NB4 (cell line): ENCODE measurements at regions not wholly inside any gene's neighbourhood (a gene's known extent, or its start where the extent isn't known, plus 50 kb on each side); places are given as distances from the start of the nearest gene placed in this dataset.

Experiments
- POLR2A ChIP-seq: IDR thresholded peaks from 2 replicates; pipeline ENCODE4 v1.6.1; 2011; ENCODE audit warnings: mild to moderate bottlenecking; ENCODE audit not compliant: insufficient read length; ENCODE audit errors: extremely low read depth
- TF ChIP-seq, protein P1 (sequence below): IDR thresholded peaks from one replicate; pipeline ENCODE4 v1.5.1; 2012; ENCODE audit warnings: low read depth, low read length
- TF ChIP-seq, protein P2 (sequence below): IDR thresholded peaks from 2 replicates; pipeline ENCODE4 v1.6.1; 2011; ENCODE audit warnings: low read depth, low read length

DNA sequence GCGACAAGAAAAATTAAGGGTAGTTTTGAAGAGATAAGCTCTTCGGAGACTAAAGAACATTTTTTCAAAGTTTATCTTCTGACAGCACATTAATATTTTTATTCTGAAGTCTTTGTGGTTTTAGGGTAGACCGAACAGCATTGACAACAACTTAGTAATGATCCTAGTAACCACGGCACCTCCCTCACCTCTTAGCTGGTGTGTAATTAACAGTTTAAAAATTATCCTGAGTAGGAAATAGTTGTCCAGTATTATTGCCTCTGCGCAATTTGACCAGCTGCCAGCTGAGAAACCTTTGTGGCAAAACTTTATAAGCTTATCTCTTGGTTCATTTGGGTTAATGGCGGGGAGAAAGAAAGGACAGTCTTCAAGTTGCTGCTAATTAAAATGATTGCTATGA is 213.6 kb downstream of the CBLL2 start:
- TF ChIP-seq, protein P1, sequence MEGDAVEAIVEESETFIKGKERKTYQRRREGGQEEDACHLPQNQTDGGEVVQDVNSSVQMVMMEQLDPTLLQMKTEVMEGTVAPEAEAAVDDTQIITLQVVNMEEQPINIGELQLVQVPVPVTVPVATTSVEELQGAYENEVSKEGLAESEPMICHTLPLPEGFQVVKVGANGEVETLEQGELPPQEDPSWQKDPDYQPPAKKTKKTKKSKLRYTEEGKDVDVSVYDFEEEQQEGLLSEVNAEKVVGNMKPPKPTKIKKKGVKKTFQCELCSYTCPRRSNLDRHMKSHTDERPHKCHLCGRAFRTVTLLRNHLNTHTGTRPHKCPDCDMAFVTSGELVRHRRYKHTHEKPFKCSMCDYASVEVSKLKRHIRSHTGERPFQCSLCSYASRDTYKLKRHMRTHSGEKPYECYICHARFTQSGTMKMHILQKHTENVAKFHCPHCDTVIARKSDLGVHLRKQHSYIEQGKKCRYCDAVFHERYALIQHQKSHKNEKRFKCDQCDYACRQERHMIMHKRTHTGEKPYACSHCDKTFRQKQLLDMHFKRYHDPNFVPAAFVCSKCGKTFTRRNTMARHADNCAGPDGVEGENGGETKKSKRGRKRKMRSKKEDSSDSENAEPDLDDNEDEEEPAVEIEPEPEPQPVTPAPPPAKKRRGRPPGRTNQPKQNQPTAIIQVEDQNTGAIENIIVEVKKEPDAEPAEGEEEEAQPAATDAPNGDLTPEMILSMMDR: no peak
- no peak for TF ChIP-seq POLR2A
- TF ChIP-seq, protein P2, sequence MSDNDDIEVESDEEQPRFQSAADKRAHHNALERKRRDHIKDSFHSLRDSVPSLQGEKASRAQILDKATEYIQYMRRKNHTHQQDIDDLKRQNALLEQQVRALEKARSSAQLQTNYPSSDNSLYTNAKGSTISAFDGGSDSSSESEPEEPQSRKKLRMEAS: no peak
